HL-60 (cell line): ENCODE measurements at regions not wholly inside any gene's neighbourhood (a gene's known extent, or its start where the extent isn't known, plus 50 kb on each side); places are given as distances from the start of the nearest gene placed in this dataset.

Experiments used
- POLR2AphosphoS5 ChIP-seq: IDR thresholded peaks from 2 replicates; pipeline ENCODE4 v1.6.1; 2012; ENCODE audit warnings: low read depth
- SPI1 ChIP-seq: IDR thresholded peaks from 2 replicates; pipeline ENCODE4 v1.6.1; 2012; ENCODE audit warnings: low read depth, mild to moderate bottlenecking, borderline replicate concordance
- TF ChIP-seq, protein P1 (sequence below): IDR thresholded peaks from one replicate; pipeline ENCODE4 v1.5.1; 2011; ENCODE audit warnings: low read length, control low read depth, inconsistent platforms; ENCODE audit not compliant: insufficient read depth
- TF ChIP-seq, protein P2 (sequence below): IDR thresholded peaks from 2 replicates; pipeline ENCODE4 v1.6.1; 2012; ENCODE audit warnings: low read depth; ENCODE audit not compliant: insufficient replicate concordance

DNA sequence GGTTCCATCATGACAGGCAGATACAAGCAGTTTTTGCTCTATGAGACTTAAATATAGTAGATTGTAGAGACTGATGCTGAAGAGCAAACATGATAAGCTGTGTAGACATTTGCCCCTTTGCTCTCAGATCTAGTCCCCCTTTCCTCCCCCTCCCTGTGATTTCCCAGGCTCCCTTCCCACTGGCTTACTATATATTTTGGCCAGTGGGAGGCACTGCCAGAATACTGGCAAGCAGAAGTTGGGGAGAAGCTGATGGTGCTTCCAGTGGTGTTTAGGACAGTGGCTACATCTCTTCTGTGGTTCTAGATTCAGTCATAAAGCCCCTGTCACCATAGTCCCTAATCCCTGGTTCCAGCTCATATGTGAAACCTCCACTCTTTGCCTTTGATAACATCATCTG, 156.1 kb upstream of the STEAP4 start:
- TF ChIP-seq POLR2AphosphoS5 (no peak), SPI1 (no peak)
- TF ChIP-seq, protein P1, sequence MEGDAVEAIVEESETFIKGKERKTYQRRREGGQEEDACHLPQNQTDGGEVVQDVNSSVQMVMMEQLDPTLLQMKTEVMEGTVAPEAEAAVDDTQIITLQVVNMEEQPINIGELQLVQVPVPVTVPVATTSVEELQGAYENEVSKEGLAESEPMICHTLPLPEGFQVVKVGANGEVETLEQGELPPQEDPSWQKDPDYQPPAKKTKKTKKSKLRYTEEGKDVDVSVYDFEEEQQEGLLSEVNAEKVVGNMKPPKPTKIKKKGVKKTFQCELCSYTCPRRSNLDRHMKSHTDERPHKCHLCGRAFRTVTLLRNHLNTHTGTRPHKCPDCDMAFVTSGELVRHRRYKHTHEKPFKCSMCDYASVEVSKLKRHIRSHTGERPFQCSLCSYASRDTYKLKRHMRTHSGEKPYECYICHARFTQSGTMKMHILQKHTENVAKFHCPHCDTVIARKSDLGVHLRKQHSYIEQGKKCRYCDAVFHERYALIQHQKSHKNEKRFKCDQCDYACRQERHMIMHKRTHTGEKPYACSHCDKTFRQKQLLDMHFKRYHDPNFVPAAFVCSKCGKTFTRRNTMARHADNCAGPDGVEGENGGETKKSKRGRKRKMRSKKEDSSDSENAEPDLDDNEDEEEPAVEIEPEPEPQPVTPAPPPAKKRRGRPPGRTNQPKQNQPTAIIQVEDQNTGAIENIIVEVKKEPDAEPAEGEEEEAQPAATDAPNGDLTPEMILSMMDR = no peak
- TF ChIP-seq, protein P2, sequence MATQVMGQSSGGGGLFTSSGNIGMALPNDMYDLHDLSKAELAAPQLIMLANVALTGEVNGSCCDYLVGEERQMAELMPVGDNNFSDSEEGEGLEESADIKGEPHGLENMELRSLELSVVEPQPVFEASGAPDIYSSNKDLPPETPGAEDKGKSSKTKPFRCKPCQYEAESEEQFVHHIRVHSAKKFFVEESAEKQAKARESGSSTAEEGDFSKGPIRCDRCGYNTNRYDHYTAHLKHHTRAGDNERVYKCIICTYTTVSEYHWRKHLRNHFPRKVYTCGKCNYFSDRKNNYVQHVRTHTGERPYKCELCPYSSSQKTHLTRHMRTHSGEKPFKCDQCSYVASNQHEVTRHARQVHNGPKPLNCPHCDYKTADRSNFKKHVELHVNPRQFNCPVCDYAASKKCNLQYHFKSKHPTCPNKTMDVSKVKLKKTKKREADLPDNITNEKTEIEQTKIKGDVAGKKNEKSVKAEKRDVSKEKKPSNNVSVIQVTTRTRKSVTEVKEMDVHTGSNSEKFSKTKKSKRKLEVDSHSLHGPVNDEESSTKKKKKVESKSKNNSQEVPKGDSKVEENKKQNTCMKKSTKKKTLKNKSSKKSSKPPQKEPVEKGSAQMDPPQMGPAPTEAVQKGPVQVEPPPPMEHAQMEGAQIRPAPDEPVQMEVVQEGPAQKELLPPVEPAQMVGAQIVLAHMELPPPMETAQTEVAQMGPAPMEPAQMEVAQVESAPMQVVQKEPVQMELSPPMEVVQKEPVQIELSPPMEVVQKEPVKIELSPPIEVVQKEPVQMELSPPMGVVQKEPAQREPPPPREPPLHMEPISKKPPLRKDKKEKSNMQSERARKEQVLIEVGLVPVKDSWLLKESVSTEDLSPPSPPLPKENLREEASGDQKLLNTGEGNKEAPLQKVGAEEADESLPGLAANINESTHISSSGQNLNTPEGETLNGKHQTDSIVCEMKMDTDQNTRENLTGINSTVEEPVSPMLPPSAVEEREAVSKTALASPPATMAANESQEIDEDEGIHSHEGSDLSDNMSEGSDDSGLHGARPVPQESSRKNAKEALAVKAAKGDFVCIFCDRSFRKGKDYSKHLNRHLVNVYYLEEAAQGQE = no peak
